Transverse colon (tissue), 3 donors: ENCODE measurements at regions not wholly inside any gene's neighbourhood (a gene's known extent, or its start where the extent isn't known, plus 50 kb on each side); places are given as distances from the start of the nearest gene placed in this dataset.

ENCODE experiments used
- POLR2A ChIP-seq: fragments of 450-650 bp; IDR thresholded peaks from one replicate; pipeline ENCODE4 v1.6.1; 2016; ENCODE audit warnings: antibody characterized with exemption, mild to moderate bottlenecking, moderate library complexity
- TF ChIP-seq, protein P1 (sequence below), 5 experiments: fragments of 200-600 bp in 3 of 5; fragments of 450-650 bp in 2 of 5; sonication (generic) in 3 of 5; IDR thresholded peaks; 1 replicate in 2 of 5; 2 replicates in 3 of 5; pipeline ENCODE4 v1.5.1; 2016 to 2017; ENCODE audit warnings: antibody characterized with exemption in 5 of 5, inconsistent platforms in 3 of 5, mild to moderate bottlenecking in 2 of 5, moderate library complexity in 1 of 5

DNA sequence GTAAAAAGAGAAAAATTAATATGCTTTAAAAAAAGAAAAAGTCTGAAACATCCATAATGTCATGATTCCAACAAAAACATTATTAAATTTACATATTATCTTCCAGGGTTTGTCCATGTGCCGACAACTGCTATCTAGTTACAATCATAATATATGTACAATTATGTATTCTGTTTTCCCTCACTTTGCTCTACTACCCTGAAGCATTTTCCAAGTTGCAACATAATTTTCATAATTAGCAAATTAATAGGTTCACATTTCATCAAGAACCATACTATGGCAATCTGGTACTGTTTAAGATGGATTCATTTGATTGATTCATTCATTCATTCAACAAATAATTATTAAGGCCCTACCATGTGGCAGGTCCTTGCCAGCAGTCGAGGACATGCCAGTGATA is 128.9 kb upstream of the LEF1 start:
- TF ChIP-seq, protein P1, sequence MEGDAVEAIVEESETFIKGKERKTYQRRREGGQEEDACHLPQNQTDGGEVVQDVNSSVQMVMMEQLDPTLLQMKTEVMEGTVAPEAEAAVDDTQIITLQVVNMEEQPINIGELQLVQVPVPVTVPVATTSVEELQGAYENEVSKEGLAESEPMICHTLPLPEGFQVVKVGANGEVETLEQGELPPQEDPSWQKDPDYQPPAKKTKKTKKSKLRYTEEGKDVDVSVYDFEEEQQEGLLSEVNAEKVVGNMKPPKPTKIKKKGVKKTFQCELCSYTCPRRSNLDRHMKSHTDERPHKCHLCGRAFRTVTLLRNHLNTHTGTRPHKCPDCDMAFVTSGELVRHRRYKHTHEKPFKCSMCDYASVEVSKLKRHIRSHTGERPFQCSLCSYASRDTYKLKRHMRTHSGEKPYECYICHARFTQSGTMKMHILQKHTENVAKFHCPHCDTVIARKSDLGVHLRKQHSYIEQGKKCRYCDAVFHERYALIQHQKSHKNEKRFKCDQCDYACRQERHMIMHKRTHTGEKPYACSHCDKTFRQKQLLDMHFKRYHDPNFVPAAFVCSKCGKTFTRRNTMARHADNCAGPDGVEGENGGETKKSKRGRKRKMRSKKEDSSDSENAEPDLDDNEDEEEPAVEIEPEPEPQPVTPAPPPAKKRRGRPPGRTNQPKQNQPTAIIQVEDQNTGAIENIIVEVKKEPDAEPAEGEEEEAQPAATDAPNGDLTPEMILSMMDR (IDR thresholded peaks at IDR 0.05): no peak
- TF ChIP-seq POLR2A: no peak
